Activated CD8-positive, alpha-beta T cell treated with anti-CD3 and anti-CD28 coated beads, Interleukin-2, amount 10 ng/mL, durations not matched to agents 7 days and 5 days (primary cell): ENCODE measurements at regions not wholly inside any gene's neighbourhood (a gene's known extent, or its start where the extent isn't known, plus 50 kb on each side); places are given as distances from the start of the nearest gene placed in this dataset.

Source experiments
- ATAC-seq: fragments of 150-1000 bp; cut with Tn5 transposase; one replicate; pipeline ENCODE4 v1.10.0; 2021; ENCODE audit warnings: moderate library complexity
- CTCF ChIA-PET: fragments of 350-600 bp; sonication (Branson Sonifier 250); formaldehyde crosslinking; loops from one replicate; lab custom pipeline; 2021; ENCODE audit warnings: antibody characterized with exemption; lab: Charles Lee
- POLR2A ChIA-PET: fragments of 350-600 bp; sonication (Branson Sonifier 250); formaldehyde crosslinking; loops from one replicate; lab custom pipeline; 2021; ENCODE audit warnings: antibody characterized with exemption; lab: Charles Lee
- DNase-seq: peaks from one replicate; pipeline ENCODE4 v3.0.0-alpha.2; 2020
- H3K27ac Mint-ChIP-seq: one replicate; pipeline ENCODE4 v1.8.0; 2021; ENCODE audit warnings: mild to moderate bottlenecking, mixed read lengths
- H3K27me3 Mint-ChIP-seq: one replicate; pipeline ENCODE4 v1.8.0; 2021; ENCODE audit warnings: low read depth, mixed read lengths
- H3K36me3 Mint-ChIP-seq: one replicate; pipeline ENCODE4 v1.8.0; 2021; ENCODE audit warnings: low read depth, mixed read lengths
- H3K4me1 Mint-ChIP-seq: one replicate; pipeline ENCODE4 v1.8.0; 2021; ENCODE audit warnings: low read depth, mixed read lengths
- H3K4me3 Mint-ChIP-seq: one replicate; pipeline ENCODE4 v1.8.0; 2021; ENCODE audit warnings: mild to moderate bottlenecking, mixed read lengths
- H3K9me3 Mint-ChIP-seq: one replicate; pipeline ENCODE4 v1.8.0; 2022; ENCODE audit warnings: mixed read lengths; ENCODE audit not compliant: insufficient read depth

DNA sequence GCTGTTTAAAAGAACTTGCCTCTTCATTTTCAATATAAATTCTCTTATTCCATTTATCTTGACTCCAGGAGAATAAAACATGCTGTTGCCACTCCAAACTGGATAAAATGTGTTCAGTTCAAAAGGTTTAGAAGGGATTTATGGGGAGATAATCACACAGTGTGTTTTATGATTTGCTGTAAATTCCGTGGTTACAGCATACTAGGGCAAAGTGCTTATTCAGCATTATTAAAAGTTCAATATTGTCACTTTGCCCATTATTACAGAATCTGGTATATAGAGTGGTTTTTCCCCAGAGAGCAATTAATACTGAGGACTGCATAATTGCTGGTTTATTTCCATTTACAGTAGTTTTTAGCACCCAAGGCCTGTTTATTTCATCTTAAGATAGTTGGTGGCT lies 780.9 kb upstream of the RAG2 start:
- Mint-ChIP-seq H3K9me3 (peaks cover 28% of the 10 kb centered on the region), H3K36me3 (no peaks in the 10 kb centered on the region), H3K4me1 (no peaks in the 10 kb centered on the region), H3K27me3 (no peaks in the 10 kb centered on the region), H3K4me3 (no peak overlapping the region), H3K27ac (no peak overlapping the region)
- POLR2A ChIA-PET = no interaction called here
- ATAC-seq (no peak), DNase-seq (no peak)
- CTCF ChIA-PET = no interaction called here

DNA sequence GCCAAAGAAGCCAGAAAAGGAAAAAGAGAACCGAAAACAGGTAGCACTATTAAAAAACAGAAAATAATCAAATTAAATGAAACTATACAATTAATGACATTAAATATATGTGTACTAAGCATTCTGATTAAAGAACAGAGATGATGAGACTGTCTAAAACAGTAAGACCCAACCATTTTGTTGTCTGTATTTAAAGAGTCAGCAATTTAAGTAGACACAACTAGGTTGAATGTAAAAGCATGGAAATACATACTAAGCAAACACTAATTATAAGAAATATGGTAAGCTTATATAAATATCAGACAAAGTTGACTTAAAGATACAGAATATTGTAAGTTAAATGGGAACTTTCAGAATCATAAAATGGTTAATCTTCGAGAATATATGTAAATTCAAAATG lies 774.6 kb upstream of the RAG2 start:
- ATAC-seq (no peak), DNase-seq (no peak)
- Mint-ChIP-seq H3K4me1 (no peaks in the 10 kb centered on the region), H3K4me3 (no peak overlapping the region), H3K27ac (no peak overlapping the region), H3K9me3 (peaks cover 16% of the 10 kb centered on the region), H3K36me3 (no peaks in the 10 kb centered on the region), H3K27me3 (no peaks in the 10 kb centered on the region)
- POLR2A ChIA-PET = no interaction called here
- CTCF ChIA-PET = no interaction called here

DNA sequence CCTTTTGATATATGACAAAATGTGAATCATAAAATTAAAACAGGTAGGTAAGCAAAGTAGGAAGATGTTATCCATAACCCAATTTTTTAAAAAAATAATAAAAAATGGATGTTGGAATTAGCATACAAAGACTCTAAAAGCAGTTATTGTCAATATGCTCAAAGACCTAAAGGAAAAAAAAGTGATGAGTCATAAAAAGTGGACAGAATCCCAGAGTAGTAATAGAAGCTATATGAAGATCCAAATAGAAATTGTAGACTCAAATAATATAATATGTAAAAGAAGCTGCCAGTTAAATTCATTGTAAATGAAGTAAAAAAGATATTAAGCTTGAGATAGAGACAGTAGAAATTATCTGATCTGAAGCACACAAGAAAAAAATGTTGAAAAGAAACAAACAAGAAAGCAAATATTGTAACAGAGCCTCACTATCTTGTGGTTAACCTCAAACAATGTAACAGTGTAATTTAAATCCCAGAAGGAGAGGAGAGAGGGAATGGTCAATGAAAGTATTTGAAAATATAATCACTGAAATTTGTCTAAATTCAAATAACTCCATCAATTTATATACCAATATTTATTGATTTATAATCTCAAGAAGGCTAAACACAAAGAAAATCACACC lies 773.4 kb upstream of the RAG2 start:
- Mint-ChIP-seq H3K36me3 (no peaks in the 10 kb centered on the region), H3K9me3 (peaks cover 21% of the 10 kb centered on the region), H3K27me3 (no peaks in the 10 kb centered on the region), H3K4me1 (no peaks in the 10 kb centered on the region), H3K4me3 (no peak overlapping the region), H3K27ac (no peak overlapping the region)
- ChIA-PET POLR2A (no interaction called here), CTCF (no interaction called here)
- DNase-seq = no peak
- no peak for ATAC-seq

DNA sequence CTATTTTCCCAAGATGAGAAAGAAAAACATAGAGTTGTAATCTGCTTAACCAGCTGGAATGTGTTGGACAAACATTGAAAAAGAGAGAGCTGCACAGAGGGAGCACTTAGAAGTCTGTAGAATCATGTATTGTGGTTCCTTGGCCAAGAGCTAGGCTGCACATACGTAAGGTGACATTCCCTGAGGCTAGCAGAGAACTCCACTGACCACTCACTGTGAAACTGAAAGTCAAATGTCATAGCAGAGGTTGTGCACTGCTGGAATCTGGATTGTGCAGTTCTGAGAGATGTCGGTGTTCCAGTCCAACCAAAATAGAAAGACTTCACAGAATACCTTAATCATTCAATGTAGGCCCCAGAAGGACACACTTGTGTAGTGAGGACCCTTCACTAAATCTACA lies 772.8 kb upstream of the RAG2 start:
- DNase-seq = no peak
- Mint-ChIP-seq H3K36me3 (no peaks in the 10 kb centered on the region), H3K27me3 (no peaks in the 10 kb centered on the region), H3K4me1 (no peaks in the 10 kb centered on the region), H3K27ac (no peak overlapping the region), H3K4me3 (no peak overlapping the region), H3K9me3 (peaks cover 18% of the 10 kb centered on the region)
- ChIA-PET CTCF (no interaction called here), POLR2A (no interaction called here)
- no peak for ATAC-seq

DNA sequence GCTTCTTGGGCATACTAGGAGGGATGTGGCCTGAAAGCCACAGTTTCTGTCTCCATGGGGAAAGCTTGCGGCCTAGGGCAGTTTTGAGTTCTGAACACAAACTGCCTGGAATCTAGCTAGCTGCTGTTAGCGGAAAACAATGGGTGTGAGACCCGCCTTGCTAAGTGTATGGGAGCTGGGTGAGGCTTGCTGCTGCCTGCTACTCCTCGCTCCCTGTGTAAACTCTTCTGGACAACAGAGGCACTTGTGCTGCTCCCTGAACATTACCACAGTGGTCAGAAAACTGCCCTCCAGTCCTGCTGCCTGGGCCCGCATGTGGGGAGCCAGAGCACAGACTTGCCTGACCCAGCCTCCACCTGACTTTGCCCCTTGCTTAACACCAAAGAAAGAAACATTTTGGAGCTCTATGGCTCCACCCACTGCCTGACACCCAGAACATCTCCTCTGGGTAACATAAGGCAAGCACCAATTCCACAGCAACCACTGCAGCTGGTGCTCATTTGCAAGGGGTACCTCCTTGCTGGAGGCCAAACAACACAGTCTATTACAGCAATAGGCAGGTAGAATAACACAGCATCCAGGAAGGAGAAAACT lies 766.3 kb upstream of the RAG2 start:
- no peaks in the 10 kb centered on the region for H3K27me3 Mint-ChIP-seq
- ChIA-PET POLR2A (no interaction called here), CTCF (no interaction called here)
- H3K36me3 Mint-ChIP-seq = no peaks in the 10 kb centered on the region
- ATAC-seq (no peak), DNase-seq (no peak)
- H3K4me3 Mint-ChIP-seq = no peak overlapping the region
- H3K4me1 Mint-ChIP-seq = no peaks in the 10 kb centered on the region
- H3K27ac Mint-ChIP-seq = no peak overlapping the region
- peaks cover 19% of the 10 kb centered on the region for H3K9me3 Mint-ChIP-seq

DNA sequence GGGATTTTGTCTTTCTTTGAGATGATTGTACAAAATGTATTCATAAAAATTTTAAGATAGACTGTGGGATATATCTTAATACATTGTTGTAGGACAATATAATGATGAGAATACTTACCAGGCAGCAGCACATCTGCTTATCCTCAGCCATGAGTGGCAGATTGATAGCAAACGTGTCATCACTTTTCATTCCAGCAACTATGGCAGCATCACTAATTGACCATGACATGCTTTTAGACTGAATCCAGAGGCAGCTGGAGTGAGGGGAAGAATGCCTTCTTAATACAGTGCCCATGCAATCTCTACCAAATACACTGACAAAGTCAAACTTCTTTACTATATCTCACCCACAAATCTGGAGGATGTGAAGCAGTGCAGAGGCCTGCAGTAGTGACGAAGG lies 755.2 kb upstream of the RAG2 start:
- CTCF ChIA-PET = no interaction called here

DNA sequence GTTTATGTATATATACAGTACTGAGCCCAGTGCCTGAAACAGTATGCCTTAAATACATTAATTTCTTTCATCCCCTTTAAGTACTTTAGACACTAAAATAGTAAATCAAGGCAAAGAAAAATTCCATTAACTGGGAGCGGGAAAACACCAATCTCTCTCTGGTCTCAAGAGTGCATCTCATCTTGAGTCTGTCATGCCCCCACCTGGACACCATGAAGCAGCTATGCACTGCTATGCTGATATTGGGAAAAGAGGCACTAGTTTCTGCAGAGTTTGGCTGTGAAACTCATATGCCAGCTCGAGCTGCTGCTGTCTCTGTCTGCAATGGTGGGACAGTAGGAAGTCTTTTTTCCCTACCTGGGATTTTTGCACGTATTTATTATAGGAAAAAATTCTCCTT lies 754.4 kb upstream of the RAG2 start:
- H3K4me1 Mint-ChIP-seq = no peaks in the 10 kb centered on the region
- H3K27ac Mint-ChIP-seq = no peak overlapping the region
- DNase-seq (no peak), ATAC-seq (no peak)
- POLR2A ChIA-PET = no interaction called here
- H3K4me3 Mint-ChIP-seq = no peak overlapping the region
- H3K27me3 Mint-ChIP-seq = no peaks in the 10 kb centered on the region
- peaks cover 21% of the 10 kb centered on the region for H3K9me3 Mint-ChIP-seq
- CTCF ChIA-PET = no interaction called here
- no peaks in the 10 kb centered on the region for H3K36me3 Mint-ChIP-seq

More for the DNA sequence above, 755.2 kb upstream of the RAG2 start:
- Mint-ChIP-seq H3K9me3 (peaks cover 21% of the 10 kb centered on the region), H3K27me3 (no peaks in the 10 kb centered on the region), H3K4me3 (no peak overlapping the region), H3K27ac (no peak overlapping the region), H3K36me3 (no peaks in the 10 kb centered on the region), H3K4me1 (no peaks in the 10 kb centered on the region)
- ATAC-seq = no peak
- POLR2A ChIA-PET = no interaction called here
- no peak for DNase-seq

DNA sequence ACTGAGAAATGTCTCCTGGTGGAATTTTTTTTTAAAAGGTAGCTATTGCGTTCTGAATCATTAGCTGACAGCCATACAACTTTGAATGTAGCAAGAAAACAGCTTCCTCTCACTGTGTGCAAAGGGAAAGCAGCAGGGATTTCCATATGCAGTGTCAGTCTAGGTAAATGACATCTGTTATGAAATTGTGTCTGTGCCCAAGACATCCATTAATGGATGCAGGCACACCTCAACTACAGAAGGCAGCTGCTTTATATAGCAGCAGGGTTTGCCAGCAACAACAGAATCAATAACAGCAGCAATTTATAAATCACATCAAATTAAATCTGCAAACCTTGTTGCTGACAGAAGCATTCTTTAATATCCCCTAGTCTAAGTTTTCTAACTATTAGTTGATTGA lies 745.3 kb upstream of the RAG2 start:
- Mint-ChIP-seq H3K4me1 (no peaks in the 10 kb centered on the region), H3K4me3 (no peak overlapping the region), H3K9me3 (peaks cover 5% of the 10 kb centered on the region), H3K27me3 (no peaks in the 10 kb centered on the region), H3K36me3 (no peaks in the 10 kb centered on the region), H3K27ac (no peak overlapping the region)
- ATAC-seq (no peak), DNase-seq (no peak)
- ChIA-PET CTCF (no interaction called here), POLR2A (no interaction called here)

DNA sequence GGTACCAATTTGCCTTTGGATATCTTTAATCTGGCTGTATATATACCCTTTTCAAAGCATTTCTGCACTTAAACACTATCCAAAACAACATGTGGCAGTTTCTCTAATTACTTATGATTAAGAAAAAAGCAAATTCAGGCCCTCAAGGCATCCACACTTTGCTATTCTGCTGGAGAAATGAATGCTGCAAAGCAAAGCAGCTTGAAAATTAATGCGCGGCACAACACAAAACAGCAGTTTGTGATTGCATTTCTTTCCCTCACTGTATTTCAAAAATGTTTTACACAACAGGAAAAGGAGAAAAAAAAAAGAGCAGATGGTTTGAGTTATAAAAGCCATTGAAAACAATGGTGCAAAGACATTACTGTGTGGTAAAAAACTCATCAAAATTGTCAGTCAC lies 738.4 kb upstream of the RAG2 start:
- no peak overlapping the region for H3K4me3 Mint-ChIP-seq
- POLR2A ChIA-PET = no interaction called here
- no peak for DNase-seq
- ATAC-seq = no peak
- CTCF ChIA-PET = no interaction called here
- H3K27me3 Mint-ChIP-seq = no peaks in the 10 kb centered on the region
- no peaks in the 10 kb centered on the region for H3K4me1 Mint-ChIP-seq
- no peaks in the 10 kb centered on the region for H3K36me3 Mint-ChIP-seq
- peaks cover 10% of the 10 kb centered on the region for H3K9me3 Mint-ChIP-seq
- H3K27ac Mint-ChIP-seq = no peak overlapping the region

DNA sequence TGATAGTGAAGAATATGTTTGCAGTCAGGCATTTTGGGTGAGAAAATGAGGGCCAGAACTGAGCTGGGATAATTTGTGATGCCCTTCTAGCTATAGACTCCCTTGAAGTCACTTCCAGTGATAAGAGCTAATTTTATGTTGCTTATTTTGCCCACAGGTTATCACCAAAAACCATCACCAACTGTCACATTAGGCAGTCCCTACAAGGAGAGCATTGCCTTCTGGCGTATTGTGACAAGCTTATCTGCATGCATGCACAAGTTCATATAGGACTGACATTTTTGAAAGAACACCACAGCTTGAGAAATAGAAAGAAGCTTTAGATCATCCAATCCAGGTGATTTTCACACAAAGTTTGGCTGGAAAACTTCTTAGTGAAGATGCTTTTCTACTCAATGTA lies 735.3 kb upstream of the RAG2 start:
- H3K9me3 Mint-ChIP-seq = peaks cover 13% of the 10 kb centered on the region
- POLR2A ChIA-PET = no interaction called here

DNA sequence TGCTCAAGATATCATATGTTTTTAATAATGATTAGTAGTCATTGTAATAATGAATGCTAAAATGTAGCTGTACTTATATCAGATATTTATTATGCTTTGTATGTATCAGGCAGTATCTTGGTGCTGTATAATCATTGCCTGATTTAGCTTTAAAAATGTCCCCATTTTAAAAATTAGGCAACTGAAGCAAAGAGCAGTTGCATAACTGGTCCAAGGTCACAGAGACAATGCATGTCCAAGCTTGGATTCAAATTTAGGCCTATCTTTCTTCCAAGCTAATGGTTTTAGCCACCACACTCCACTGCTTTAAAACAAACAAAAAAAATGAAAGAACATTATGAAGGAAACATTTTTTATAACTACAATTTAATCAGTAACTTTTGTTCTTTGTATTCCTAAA lies 725.8 kb upstream of the RAG2 start:
- no peaks in the 10 kb centered on the region for H3K36me3 Mint-ChIP-seq

More for the DNA sequence above, 735.3 kb upstream of the RAG2 start:
- Mint-ChIP-seq H3K4me3 (no peak overlapping the region), H3K27me3 (no peaks in the 10 kb centered on the region), H3K27ac (no peak overlapping the region), H3K36me3 (no peaks in the 10 kb centered on the region), H3K4me1 (no peaks in the 10 kb centered on the region)
- CTCF ChIA-PET = no interaction called here
- DNase-seq = no peak
- ATAC-seq = no peak

DNA sequence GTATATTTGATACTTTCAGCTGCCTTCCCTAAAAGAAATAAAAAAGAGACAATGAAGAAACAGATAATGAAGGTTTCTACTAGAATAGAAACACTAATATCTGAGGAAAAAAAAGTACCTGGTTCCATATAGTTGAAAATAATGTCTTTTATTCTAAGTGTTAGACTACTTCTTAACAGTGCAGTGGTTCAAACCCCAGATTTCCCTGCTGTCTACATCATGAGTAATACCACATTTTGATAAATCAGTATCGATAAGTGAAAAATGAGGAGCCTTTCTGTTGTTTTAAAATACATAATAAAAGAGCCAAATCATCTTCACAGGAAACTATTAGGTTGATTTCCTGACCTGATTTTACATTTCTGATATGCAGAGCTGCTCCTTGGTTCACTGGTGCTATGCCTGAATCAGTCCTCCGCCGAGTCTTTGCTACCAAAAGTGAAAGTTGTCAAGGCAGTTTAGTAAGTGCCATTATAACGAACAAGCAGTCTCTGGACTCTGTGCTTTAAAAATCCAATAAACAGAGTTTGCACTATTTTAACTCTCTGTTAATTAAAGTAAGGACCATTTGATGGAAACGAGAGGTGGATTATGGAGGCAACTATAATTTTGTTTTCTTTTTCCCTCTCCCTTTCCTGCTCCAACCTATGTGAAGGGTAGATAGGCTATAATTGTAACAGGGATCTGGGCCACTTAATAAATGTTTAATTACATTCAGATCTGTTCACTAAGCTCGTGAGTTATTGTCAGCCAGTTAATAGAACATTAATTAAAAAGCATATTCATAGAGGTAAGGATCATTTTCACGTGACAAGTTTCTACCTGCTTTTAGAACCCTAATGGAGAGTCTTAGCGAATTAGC lies 724.5 kb upstream of the RAG2 start:
- Mint-ChIP-seq H3K4me3 (no peak overlapping the region), H3K27ac (no peak overlapping the region), H3K9me3 (no peaks in the 10 kb centered on the region), H3K36me3 (no peaks in the 10 kb centered on the region), H3K4me1 (no peaks in the 10 kb centered on the region), H3K27me3 (no peaks in the 10 kb centered on the region)
- DNase-seq (no peak), ATAC-seq (no peak)
- CTCF ChIA-PET = no interaction called here
- POLR2A ChIA-PET = no interaction called here

More for the DNA sequence above, 725.8 kb upstream of the RAG2 start:
- Mint-ChIP-seq H3K9me3 (no peaks in the 10 kb centered on the region), H3K27me3 (no peaks in the 10 kb centered on the region), H3K27ac (no peak overlapping the region), H3K4me1 (no peaks in the 10 kb centered on the region), H3K4me3 (no peak overlapping the region)
- ATAC-seq (no peak), DNase-seq (no peak)
- ChIA-PET POLR2A (no interaction called here), CTCF (no interaction called here)
